H1 (cell line): ENCODE measurements at regions not wholly inside any gene's neighbourhood (a gene's known extent, or its start where the extent isn't known, plus 50 kb on each side); places are given as distances from the start of the nearest gene placed in this dataset.

Experiments
- CHD2 ChIP-seq: IDR thresholded peaks from 2 replicates; pipeline ENCODE4 v1.6.1; 2012; ENCODE audit warnings: low read length, improper control_type of control experiment
- YY1 ChIP-seq: IDR thresholded peaks from 2 replicates; pipeline ENCODE4 v1.6.1; 2011; ENCODE audit warnings: low read depth, mild to moderate bottlenecking, low read length
- TF ChIP-seq, protein P1 (sequence below), 3 experiments: IDR thresholded peaks; 1 replicate in 2 of 3; 2 replicates in 1 of 3; pipeline versions ENCODE4 v1.5.1 to v1.6.1; 2011; ENCODE audit warnings: low read length in 3 of 3, mild to moderate bottlenecking in 3 of 3, inconsistent platforms in 2 of 3, low read depth in 1 of 3, moderate library complexity in 1 of 3; ENCODE audit not compliant: insufficient read depth in 1 of 3; ENCODE audit errors: control extremely low read depth in 1 of 3

DNA sequence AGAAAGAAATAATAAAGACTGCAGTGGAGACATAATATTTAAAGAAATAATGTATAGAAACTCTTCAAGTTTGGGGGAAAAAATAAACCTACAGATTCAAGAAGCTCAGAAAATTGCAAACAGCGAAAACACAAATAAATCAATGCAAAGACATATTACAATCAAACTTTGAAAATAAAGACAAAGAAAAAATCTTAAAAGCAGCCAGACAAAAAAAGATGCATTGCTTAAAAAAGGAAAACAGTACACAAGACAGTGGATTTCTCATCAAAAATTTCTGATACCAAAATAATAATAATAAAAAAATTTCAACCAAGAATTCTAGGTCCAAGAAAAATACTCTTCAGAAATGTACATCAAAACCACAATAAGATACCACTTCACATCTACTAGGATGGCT lies 681.0 kb downstream of the UQCRFS1 start:
- TF ChIP-seq, protein P1, sequence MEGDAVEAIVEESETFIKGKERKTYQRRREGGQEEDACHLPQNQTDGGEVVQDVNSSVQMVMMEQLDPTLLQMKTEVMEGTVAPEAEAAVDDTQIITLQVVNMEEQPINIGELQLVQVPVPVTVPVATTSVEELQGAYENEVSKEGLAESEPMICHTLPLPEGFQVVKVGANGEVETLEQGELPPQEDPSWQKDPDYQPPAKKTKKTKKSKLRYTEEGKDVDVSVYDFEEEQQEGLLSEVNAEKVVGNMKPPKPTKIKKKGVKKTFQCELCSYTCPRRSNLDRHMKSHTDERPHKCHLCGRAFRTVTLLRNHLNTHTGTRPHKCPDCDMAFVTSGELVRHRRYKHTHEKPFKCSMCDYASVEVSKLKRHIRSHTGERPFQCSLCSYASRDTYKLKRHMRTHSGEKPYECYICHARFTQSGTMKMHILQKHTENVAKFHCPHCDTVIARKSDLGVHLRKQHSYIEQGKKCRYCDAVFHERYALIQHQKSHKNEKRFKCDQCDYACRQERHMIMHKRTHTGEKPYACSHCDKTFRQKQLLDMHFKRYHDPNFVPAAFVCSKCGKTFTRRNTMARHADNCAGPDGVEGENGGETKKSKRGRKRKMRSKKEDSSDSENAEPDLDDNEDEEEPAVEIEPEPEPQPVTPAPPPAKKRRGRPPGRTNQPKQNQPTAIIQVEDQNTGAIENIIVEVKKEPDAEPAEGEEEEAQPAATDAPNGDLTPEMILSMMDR (IDR thresholded peaks at IDR 0.05; ENCODE audit: control extremely low read depth in 1 of 3, insufficient read depth in 1 of 3, low read depth in 1 of 3, low read length in 3 of 3) = no peak
- no peak for TF ChIP-seq YY1
- no peak for TF ChIP-seq CHD2
